ENCODE measurements at regions not wholly inside any gene's neighbourhood (a gene's known extent, or its start where the extent isn't known, plus 50 kb on each side); places are given as distances from the start of the nearest gene placed in this dataset.

GRCh38 chr1:199789141-199789540 is 238.4 kb upstream of the NR5A2 start:
- Histone ChIP-seq H3K79me2 (ENCODE audit: control insufficient read depth, insufficient read depth, low read length) (no peaks in the 10 kb centered on the region), H3K4me3 (no peak overlapping the region), H3K27me3 (replicated peaks in 1 of 2; ENCODE audit: control insufficient read depth in 2 of 2, insufficient read depth in 2 of 2, low read length in 1 of 2) (no peaks in the 10 kb centered on the region; a peak in 1 of 4 replicates), H3K4me1 (ENCODE audit: control insufficient read depth, insufficient read depth, low read length) (no peaks in the 10 kb centered on the region), H2AFZ (ENCODE audit: control insufficient read depth, low read depth, low read length) (no peak overlapping the region), H3K27ac (ENCODE audit: control insufficient read depth, insufficient read depth) (no peak overlapping the region), H3K36me3 (ENCODE audit: control insufficient read depth in 2 of 2, insufficient read depth in 2 of 2, low read length in 1 of 2) (no peaks in the 10 kb centered on the region), H3K4me2 (ENCODE audit: control insufficient read depth, insufficient read depth) (no peak overlapping the region), H4K20me1 (ENCODE audit: control insufficient read depth, insufficient read depth) (no peaks in the 10 kb centered on the region), H3K9me3 (replicated peaks; ENCODE audit: control insufficient read depth, insufficient read depth, low read length) (no peaks in the 10 kb centered on the region), H3K9ac (ENCODE audit: control insufficient read depth, insufficient read depth, low read length) (no peak overlapping the region)
- no peak for DNase-seq (ENCODE audit: low read depth, low spot score)
- in situ Hi-C loops (cut with MboI) (no loop called here), intact Hi-C loops (cut with micrococcal nuclease; ENCODE audit: unreplicated experiment) (no loop called here)
- RAD21 ChIA-PET (ENCODE audit: unreplicated experiment), result no interaction called here
- 0% methylated on average over 1 of the region's 1 CpG for WGBS (ENCODE audit: insufficient coverage, insufficient replicate concordance, low lambda C conversion rate, missing lambda C conversion rate)
- no peak for TF ChIP-seq TCF12 (IDR thresholded peaks at IDR 0.05; ENCODE audit: low read depth, low read length)
- no peak for TF ChIP-seq KDM1A (IDR thresholded peaks at IDR 0.05; ENCODE audit: borderline replicate concordance)
- TF ChIP-seq PAX8 (IDR thresholded peaks at IDR 0.05), result no peak
- no peak for TF ChIP-seq SUZ12 (IDR thresholded peaks at IDR 0.05; ENCODE audit: unreplicated experiment)
- no peak for TF ChIP-seq IKZF2 (IDR thresholded peaks at IDR 0.05)
- TF ChIP-seq EP300 (IDR thresholded peaks at IDR 0.05; ENCODE audit: borderline replicate concordance in 1 of 2, control insufficient read depth in 1 of 2, low read depth in 2 of 2, low read length in 2 of 2), result no peak
- no peak for TF ChIP-seq SREBF2 (IDR thresholded peaks at IDR 0.05; ENCODE audit: low read length)
- no peak for TF ChIP-seq FOS (IDR thresholded peaks at IDR 0.05; ENCODE audit: borderline replicate concordance, extremely low read depth, insufficient read length)
- TF ChIP-seq SMC3 (IDR thresholded peaks at IDR 0.05; ENCODE audit: borderline replicate concordance, low read length), result no peak
- TF ChIP-seq NR2C1 (IDR thresholded peaks at IDR 0.05), result no peak
- FAIRE-seq, result no peak
- SMC1A ChIA-PET (ENCODE audit: uncharacterized antibody, unreplicated experiment), result interaction anchor here (0.5 to 1.3 kb wide), 4 partner anchors 8 to 760 kb away, joined by 3 to 4 read pairs (median 3); no protein-coding TSS in a partner anchor
- BruUV-seq (replicated peaks), result no TSS peak
- no peak for ATAC-seq
- CTCF ChIA-PET, result no interaction called here
- POLR2A ChIA-PET, result no interaction called here

DNA sequence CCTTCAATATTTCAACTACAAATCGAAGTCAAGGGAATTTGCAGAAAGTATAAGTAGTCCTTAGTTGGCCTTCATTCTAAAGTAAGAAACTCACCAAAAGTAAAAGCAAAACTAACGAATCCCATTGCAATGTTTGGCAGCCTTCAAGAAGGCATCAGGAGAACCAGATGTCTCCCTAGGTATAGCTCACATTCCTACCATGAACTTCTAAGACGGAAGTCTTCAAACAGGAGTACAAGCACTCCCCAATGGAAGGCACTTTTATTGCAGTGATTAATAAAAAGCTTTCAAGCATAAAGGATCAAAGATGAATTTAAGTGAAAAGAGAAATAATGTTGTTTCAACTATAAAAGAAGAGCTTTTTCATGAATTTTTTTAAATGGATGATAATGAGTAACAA is 236.0 kb upstream of the NR5A2 start:
- intact Hi-C loops (cut with micrococcal nuclease; ENCODE audit: unreplicated experiment), result no loop called here
- Histone ChIP-seq H3K36me3 (ENCODE audit: control insufficient read depth in 2 of 2, insufficient read depth in 2 of 2, low read length in 1 of 2) (no peaks in the 10 kb centered on the region), H3K27me3 (replicated peaks in 1 of 2; ENCODE audit: control insufficient read depth in 2 of 2, insufficient read depth in 2 of 2, low read length in 1 of 2) (no peaks in the 10 kb centered on the region; a peak in 1 of 4 replicates), H3K9me3 (replicated peaks; ENCODE audit: control insufficient read depth, insufficient read depth, low read length) (no peaks in the 10 kb centered on the region), H4K20me1 (ENCODE audit: control insufficient read depth, insufficient read depth) (no peaks in the 10 kb centered on the region), H3K79me2 (ENCODE audit: control insufficient read depth, insufficient read depth, low read length) (no peaks in the 10 kb centered on the region), H3K27ac (ENCODE audit: control insufficient read depth, insufficient read depth) (no peak overlapping the region), H2AFZ (ENCODE audit: control insufficient read depth, low read depth, low read length) (no peak overlapping the region), H3K4me2 (ENCODE audit: control insufficient read depth, insufficient read depth) (no peak overlapping the region), H3K4me3 (no peak overlapping the region), H3K4me1 (ENCODE audit: control insufficient read depth, insufficient read depth, low read length) (no peaks in the 10 kb centered on the region), H3K9ac (ENCODE audit: control insufficient read depth, insufficient read depth, low read length) (no peak overlapping the region)
- in situ Hi-C loops (cut with MboI), result no loop called here
- POLR2A ChIA-PET, result no interaction called here
- CTCF ChIA-PET, result interaction anchor here (1.4 kb wide), 1 partner anchor 12 kb away, joined by 3 read pairs; no protein-coding TSS in a partner anchor
- DNase-seq (ENCODE audit: low read depth, low spot score) (no peak), ATAC-seq (no peak), FAIRE-seq (no peak)
- no peak for TF ChIP-seq CUX1 (IDR thresholded peaks at IDR 0.05; ENCODE audit: insufficient replicate concordance, low read depth, low read length)
- 27% methylated on average over 3 of the region's 3 CpGs for WGBS (ENCODE audit: insufficient coverage, insufficient replicate concordance, low lambda C conversion rate, missing lambda C conversion rate)
- SMC1A ChIA-PET (ENCODE audit: uncharacterized antibody, unreplicated experiment), result no interaction called here
- no TSS peak for BruUV-seq (replicated peaks)
- RAD21 ChIA-PET (ENCODE audit: unreplicated experiment), result no interaction called here
